Adrenal gland (tissue), 9 donors: ENCODE measurements at regions not wholly inside any gene's neighbourhood (a gene's known extent, or its start where the extent isn't known, plus 50 kb on each side); places are given as distances from the start of the nearest gene placed in this dataset.

Experiments
- DNase-seq, 7 donors: peaks; one replicate each; pipeline ENCODE4 v3.0.0-alpha.2; 2019 to 2020
- H3K27ac ChIP-seq, 5 donors: fragments of 200-600 bp; sonication (generic) in 4 of 5; 1 replicate in 3 of 5; 2 replicates in 2 of 5; pipeline versions ENCODE4 v1.5.1 to v1.8.0; 2016 to 2020; ENCODE audit warnings: mild to moderate bottlenecking in 1 of 5
- H3K27me3 ChIP-seq: fragments of 200-600 bp; 2 replicates; pipeline ENCODE4 v1.8.0; 2021
- H3K36me3 ChIP-seq, 2 donors: fragments of 200-600 bp; replicated peaks in 1 of 2; 1 replicate in 1 of 2; 2 replicates in 1 of 2; pipeline versions ENCODE4 v1.5.1 to v1.8.0; 2018 to 2022
- H3K4me1 ChIP-seq, 2 donors: fragments of 200-600 bp; replicated peaks in 1 of 2; 1 replicate in 1 of 2; 2 replicates in 1 of 2; pipeline versions ENCODE4 v1.5.1 to v1.8.0; 2018 to 2021
- H3K4me3 ChIP-seq, 4 donors: fragments of 200-600 bp; sonication (generic) in 3 of 4; one replicate each; pipeline ENCODE4 v1.5.1; 2016 to 2018
- H3K9me3 ChIP-seq, 3 donors: fragments of 200-600 bp; sonication (generic) in 1 of 3; replicated peaks in 1 of 3; 1 replicate in 2 of 3; 2 replicates in 1 of 3; pipeline versions ENCODE4 v1.5.1 to v1.8.0; 2016 to 2021
- POLR2A ChIP-seq, 2 donors: fragments of 450-650 bp; IDR thresholded peaks; one replicate each; pipeline ENCODE4 v1.6.1; 2017; ENCODE audit warnings: antibody characterized with exemption in 2 of 2, mild to moderate bottlenecking in 2 of 2, moderate library complexity in 1 of 2
- WGBS, 4 donors: extraction: QIAGEN DNeasy Blood & Tissue Kit in 2 of 4; methylation state at CpG; one replicate each; pipeline versions ENCODE4 v1.1.5 to v1.1.7; 2013 to 2017; 5-methylcytosine and 5-hydroxymethylcytosine counted together
- intact Hi-C, 2 donors: fragments of 100-400 bp; cut with DNase I; formaldehyde crosslinking; loops; one replicate each; pipeline versions ENCODE4 v1.14.1 to v1.15.0; 2022 to 2023
- TF ChIP-seq, protein P1 (sequence below), 6 experiments: fragments of 450-650 bp in 4 of 6; fragments of 200-600 bp in 2 of 6; sonication (generic) in 1 of 6; IDR thresholded peaks; 1 replicate in 5 of 6; 2 replicates in 1 of 6; pipeline versions ENCODE4 v1.5.1 to v1.8.0; 2016 to 2021; ENCODE audit warnings: antibody characterized with exemption in 6 of 6, mild to moderate bottlenecking in 2 of 6, moderate library complexity in 1 of 6
- donor health status: healthy with polysubstance abuse.
- donor health status: Bipolar disorder and iron deficiency.
- donor health status: DM: yes; HTN: yes; CAD: no.
- donor health status: DM: no; HTN: no; CAD: no.
- donor health status: DM: no; HTN: no; CAD: no.

GRCh38 chr18:25544546-25545287, 192.8 kb upstream of the ZNF521 start:
- intact Hi-C loops: no loop called here
- no peaks in the 10 kb centered on the region for H3K27me3 ChIP-seq

DNA sequence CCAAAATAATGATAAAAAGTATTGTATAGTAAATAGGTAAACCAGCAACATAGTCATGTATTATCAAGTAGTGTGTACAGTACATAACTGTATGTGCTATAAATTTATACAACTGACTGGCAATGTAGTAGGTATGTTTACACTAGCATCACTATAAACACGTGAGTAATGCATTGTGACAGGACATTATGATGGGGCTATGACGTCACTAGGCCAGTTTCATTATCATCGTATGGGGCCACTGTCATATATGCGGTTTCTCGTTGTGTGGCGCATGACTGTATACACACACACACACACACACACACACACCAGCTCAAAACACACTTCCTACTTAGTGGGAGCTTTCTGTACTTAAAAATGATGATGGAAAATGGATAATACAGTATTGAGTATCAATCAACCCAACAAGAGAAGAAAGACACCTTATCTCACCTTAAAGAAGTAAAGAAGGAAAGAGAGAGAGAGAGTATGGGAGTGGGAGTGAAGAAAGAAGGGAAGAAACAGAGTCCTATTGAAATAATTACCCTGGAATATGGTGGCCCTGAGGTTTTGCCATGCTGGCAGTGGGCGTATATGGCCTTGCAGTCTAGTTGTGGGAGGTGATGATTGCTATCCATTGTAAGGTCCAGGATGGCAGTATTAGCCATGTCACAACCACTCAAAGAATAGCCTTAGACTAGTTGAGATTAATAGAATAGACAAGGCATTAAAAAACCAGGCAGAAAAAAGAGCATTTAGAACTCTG, 186.4 kb upstream of the ZNF521 start:
- no peak overlapping the region for H3K27ac ChIP-seq
- intact Hi-C loops: no loop called here
- H3K9me3 ChIP-seq: no peaks in the 10 kb centered on the region
- DNase-seq: no peak
- no peak for TF ChIP-seq POLR2A (IDR thresholded peaks at IDR 0.05)
- TF ChIP-seq, protein P1, sequence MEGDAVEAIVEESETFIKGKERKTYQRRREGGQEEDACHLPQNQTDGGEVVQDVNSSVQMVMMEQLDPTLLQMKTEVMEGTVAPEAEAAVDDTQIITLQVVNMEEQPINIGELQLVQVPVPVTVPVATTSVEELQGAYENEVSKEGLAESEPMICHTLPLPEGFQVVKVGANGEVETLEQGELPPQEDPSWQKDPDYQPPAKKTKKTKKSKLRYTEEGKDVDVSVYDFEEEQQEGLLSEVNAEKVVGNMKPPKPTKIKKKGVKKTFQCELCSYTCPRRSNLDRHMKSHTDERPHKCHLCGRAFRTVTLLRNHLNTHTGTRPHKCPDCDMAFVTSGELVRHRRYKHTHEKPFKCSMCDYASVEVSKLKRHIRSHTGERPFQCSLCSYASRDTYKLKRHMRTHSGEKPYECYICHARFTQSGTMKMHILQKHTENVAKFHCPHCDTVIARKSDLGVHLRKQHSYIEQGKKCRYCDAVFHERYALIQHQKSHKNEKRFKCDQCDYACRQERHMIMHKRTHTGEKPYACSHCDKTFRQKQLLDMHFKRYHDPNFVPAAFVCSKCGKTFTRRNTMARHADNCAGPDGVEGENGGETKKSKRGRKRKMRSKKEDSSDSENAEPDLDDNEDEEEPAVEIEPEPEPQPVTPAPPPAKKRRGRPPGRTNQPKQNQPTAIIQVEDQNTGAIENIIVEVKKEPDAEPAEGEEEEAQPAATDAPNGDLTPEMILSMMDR (IDR thresholded peaks at IDR 0.05): no peak
- WGBS, 4 donors: 89 to 92% (median 90%) methylated on average over 7 of the region's 7 CpGs
- H3K4me1 ChIP-seq: no peaks in the 10 kb centered on the region
- H3K36me3 ChIP-seq: no peaks in the 10 kb centered on the region
- H3K4me3 ChIP-seq: no peak overlapping the region
- H3K27me3 ChIP-seq: no peaks in the 10 kb centered on the region

More at GRCh38 chr18:25544546-25545287, 192.8 kb upstream of the ZNF521 start:
- H3K4me3 ChIP-seq: no peak overlapping the region
- no peaks in the 10 kb centered on the region for H3K4me1 ChIP-seq
- no peaks in the 10 kb centered on the region for H3K36me3 ChIP-seq
- TF ChIP-seq POLR2A (IDR thresholded peaks at IDR 0.05): no peak
- TF ChIP-seq, protein P1 (IDR thresholded peaks at IDR 0.05): no peak
- 52 to 76% (median 58%) methylated on average over 2 of the region's 2 CpGs for WGBS, 4 donors
- no peaks in the 10 kb centered on the region for H3K9me3 ChIP-seq
- no peak overlapping the region for H3K27ac ChIP-seq
- DNase-seq: no peak

GRCh38 chr18:25535495-25535894, 183.5 kb upstream of the ZNF521 start:
- intact Hi-C loops: no loop called here
- Histone ChIP-seq H3K27ac (no peak overlapping the region), H3K36me3 (no peaks in the 10 kb centered on the region), H3K4me3 (no peak overlapping the region), H3K4me1 (no peaks in the 10 kb centered on the region), H3K27me3 (no peaks in the 10 kb centered on the region), H3K9me3 (no peaks in the 10 kb centered on the region)
- DNase-seq: no peak
- TF ChIP-seq POLR2A (IDR thresholded peaks at IDR 0.05): no peak
- TF ChIP-seq, protein P1 (IDR thresholded peaks at IDR 0.05): no peak
- WGBS, 4 donors: 86 to 93% (median 88%) methylated on average over 1 of the region's 1 CpG

- H3K27me3 ChIP-seq: no peaks in the 10 kb centered on the region
- no peak overlapping the region for H3K4me3 ChIP-seq
- H3K9me3 ChIP-seq: no peaks in the 10 kb centered on the region
- H3K36me3 ChIP-seq: no peaks in the 10 kb centered on the region
- no peak for DNase-seq
- no peaks in the 10 kb centered on the region for H3K4me1 ChIP-seq
- no peak overlapping the region for H3K27ac ChIP-seq
- intact Hi-C loops: no loop called here
- 53 to 58% (median 55%) methylated on average over 1 of the region's 1 CpG for WGBS, 4 donors
- TF ChIP-seq POLR2A (IDR thresholded peaks at IDR 0.05): no peak
- TF ChIP-seq, protein P1 (IDR thresholded peaks at IDR 0.05): no peak
These were observed 182.4 kb upstream of the ZNF521 start for GRCh38 chr18:25534401-25534800.
